ENCODE measurements at regions not wholly inside any gene's neighbourhood (a gene's known extent, or its start where the extent isn't known, plus 50 kb on each side); places are given as distances from the start of the nearest gene placed in this dataset.
"Not testable (repeated sequence)": the region's sequence is repeated elsewhere in the genome, so short reads cannot be mapped to it uniquely, and the experiment has no call there.

DNA sequence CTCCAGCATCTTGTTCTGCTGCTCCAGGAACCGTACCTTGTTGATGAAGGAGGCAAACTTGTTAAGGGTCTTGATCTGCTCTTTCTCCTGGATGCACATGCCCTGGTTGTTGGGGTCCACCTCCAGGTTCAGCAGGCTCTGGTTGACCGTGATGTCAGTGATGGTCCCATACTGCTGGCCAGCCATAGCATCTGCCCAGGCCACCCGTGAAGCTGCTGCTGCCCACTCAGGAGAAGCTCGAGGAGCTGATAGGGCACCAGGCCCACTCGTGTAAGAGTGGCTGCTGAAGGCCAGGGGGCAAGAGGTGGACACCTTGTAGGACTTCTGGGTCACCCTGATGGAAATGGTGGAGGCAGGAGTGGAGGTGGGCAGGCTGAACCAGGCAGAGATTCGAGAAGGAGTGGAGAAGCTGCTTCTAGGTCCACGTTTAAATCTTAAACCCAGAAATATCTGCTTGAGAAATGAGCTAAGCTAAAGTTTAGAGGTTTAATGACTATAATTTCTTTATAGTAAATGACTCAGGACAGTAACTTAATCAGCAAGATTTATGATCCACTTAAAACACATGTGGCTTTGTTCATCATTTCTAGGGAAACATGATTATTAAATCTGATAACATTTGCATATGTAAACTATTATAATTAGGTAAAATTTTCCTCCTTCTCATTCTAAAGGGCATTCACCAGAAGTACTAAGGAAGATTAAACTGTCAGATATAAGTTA, 358.7 kb upstream of the SETBP1 start:
- Mint-ChIP-seq H3K36me3 (no peaks in the 10 kb centered on the region), H3K4me1 (no peaks in the 10 kb centered on the region), H3K27ac (no peak overlapping the region), H3K4me3 (no peak overlapping the region), H3K27me3 (no peaks in the 10 kb centered on the region), H3K9me3 (no peaks in the 10 kb centered on the region)

DNA sequence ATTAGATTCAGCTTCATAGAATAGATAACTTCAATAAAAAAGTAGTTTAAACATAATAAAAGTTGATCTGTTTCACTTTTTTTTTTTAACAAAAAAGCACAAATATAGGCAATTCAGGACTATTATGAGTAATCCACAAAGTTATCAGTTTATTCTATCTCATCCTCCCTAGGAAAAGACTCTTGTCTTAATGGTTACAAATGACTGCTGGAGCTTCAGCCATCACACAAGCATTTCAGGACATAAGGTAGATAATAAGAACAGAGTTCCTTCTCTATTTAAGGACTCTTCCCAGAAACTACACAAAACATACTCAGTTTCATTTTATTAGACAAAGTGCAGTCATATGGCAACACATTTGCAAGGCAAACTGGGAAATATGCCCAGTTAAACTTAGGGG, 357.6 kb upstream of the SETBP1 start:
- Mint-ChIP-seq H3K4me1 (no peaks in the 10 kb centered on the region), H3K4me3 (no peak overlapping the region), H3K27me3 (no peaks in the 10 kb centered on the region), H3K36me3 (no peaks in the 10 kb centered on the region), H3K27ac (no peak overlapping the region), H3K9me3 (no peaks in the 10 kb centered on the region)

DNA sequence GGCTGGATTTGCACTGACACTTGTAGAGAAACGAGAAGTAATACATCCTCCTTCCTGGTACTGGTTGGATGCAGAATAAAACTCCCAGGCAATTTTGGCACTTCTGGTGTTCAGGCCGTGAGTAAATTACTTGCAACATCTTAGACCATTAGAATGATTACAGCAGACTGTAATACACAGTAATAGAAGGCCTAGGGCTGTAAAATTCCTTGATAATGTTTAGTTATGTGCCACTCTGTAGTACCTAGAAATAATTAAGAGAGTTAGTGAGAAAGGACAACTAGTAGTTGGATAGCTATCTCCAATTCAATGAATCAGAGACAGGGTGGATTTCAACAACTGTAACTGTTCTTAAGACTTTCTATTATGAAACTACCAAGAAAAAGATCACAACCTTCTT, 356.3 kb upstream of the SETBP1 start:
- no peak overlapping the region for H3K4me3 Mint-ChIP-seq
- no peak overlapping the region for H3K27ac Mint-ChIP-seq
- H3K9me3 Mint-ChIP-seq: no peaks in the 10 kb centered on the region
- no peaks in the 10 kb centered on the region for H3K36me3 Mint-ChIP-seq
- no peaks in the 10 kb centered on the region for H3K27me3 Mint-ChIP-seq
- no peaks in the 10 kb centered on the region for H3K4me1 Mint-ChIP-seq

DNA sequence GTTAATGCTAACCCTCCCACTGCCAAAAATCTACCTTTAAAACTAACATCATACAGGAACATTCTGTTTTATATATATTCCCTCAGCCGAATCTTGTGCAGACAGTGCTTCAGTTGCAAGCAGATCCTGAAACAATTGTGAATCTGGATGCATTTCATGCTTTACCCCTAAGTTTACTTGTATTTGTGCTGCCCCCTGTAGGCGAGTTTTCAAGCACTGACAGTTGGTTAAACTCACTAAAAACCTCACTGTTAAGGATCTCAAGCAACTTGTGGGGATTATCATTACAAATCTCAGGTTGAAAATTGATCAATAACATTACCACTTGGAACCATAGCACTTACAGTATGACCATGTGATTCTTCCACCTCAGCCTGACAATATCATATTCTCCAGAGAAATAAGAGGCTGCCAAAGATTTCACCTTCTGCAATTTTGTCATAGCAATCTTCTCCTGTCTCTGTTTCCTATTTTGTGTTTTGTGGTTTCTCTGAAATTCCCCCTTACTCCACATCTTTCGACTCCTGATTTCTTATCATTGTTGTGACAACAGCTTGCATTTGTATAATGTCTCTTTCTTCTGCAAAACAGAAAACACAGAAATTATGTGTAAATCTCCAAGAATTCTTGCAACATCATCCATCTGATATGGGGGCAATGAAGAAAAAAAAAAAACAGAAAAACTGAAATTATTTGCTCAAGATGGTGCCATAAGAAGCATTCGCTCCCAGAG, 354.6 kb upstream of the SETBP1 start:
- Mint-ChIP-seq H3K9me3 (peaks cover 0 to 5% (median 3%) of the 10 kb centered on the region in 3 donors), H3K27me3 (no peaks in the 10 kb centered on the region), H3K36me3 (no peaks in the 10 kb centered on the region), H3K4me3 (no peak overlapping the region), H3K4me1 (no peaks in the 10 kb centered on the region), H3K27ac (no peak overlapping the region)

DNA sequence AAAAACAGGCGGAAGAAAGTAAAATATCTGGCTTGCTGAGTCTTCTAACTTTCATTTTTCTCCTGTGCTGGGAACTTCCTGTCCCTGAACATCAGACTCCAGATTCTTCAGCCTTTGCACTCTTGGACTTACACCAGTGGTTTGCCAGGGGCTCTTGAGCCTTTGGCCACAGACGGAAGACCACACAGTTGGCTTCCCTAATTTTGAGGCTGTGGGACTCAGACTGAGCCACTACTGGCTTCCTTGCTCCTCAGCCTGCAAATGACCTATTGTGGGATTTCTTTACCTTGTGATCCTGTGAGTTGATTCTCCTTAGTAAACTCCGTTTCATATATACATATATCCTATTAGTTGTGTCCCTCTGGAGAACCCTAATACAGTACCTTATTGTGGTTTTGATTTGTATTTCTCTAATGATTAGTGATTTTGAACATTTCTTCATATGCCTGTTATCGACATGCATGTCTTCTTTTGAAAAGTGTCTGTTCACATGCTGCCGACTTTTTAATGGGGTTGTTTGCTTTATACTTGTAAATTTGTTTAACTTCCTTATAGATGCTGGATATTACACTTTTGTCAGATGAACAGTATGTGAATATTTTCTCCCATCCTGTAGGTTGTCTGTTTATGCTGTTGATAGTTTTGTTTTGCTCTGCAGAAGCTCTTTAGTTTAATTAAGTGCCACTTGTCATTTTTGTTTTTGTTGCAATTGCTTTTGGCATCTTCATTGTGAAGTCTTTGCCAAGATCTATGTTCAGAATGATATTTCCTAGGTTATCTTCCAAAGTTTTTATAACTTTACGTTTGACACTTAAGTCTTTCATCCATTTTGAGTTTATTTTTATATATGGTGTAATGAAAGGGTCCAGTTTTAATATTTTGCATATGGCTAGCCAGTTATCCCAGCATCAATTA, 348.8 kb upstream of the SETBP1 start:
- no peak overlapping the region for H3K4me3 Mint-ChIP-seq
- H3K27ac Mint-ChIP-seq: no peak overlapping the region
- H3K27me3 Mint-ChIP-seq: peaks cover 1% of the 10 kb centered on the region
- peaks cover 0 to 11% (median 5%) of the 10 kb centered on the region in 3 donors for H3K9me3 Mint-ChIP-seq
- H3K36me3 Mint-ChIP-seq: no peaks in the 10 kb centered on the region
- no peaks in the 10 kb centered on the region for H3K4me1 Mint-ChIP-seq

DNA sequence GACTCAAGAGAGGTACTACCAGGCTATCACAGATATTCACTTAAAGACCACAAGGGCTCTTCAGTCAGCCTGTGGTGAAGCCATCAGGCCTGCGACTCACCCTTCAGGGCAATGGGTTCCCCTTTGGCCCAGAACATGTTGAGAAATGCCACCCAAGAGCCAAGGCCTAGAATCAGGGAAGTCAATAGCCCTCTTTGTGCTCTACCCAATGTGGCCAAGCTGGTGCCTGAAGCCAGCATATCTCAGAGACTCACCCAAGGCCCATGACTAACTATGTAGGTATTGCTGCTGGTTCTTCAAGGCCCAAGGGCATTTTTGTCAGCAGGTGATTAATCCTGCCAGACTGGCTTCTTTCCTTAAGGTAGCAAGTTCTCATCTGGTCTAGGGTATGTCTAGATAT, 338.9 kb upstream of the SETBP1 start:
- H3K27ac Mint-ChIP-seq: no peak overlapping the region
- H3K9me3 Mint-ChIP-seq: peaks cover 1 to 18% (median 16%) of the 10 kb centered on the region in 3 donors
- H3K4me3 Mint-ChIP-seq: no peak overlapping the region
- peaks cover under 1% of the 10 kb centered on the region for H3K27me3 Mint-ChIP-seq
- peaks cover 0 to 5% (median 3%) of the 10 kb centered on the region in 3 donors for H3K4me1 Mint-ChIP-seq
- H3K36me3 Mint-ChIP-seq: peaks cover 4% of the 10 kb centered on the region

DNA sequence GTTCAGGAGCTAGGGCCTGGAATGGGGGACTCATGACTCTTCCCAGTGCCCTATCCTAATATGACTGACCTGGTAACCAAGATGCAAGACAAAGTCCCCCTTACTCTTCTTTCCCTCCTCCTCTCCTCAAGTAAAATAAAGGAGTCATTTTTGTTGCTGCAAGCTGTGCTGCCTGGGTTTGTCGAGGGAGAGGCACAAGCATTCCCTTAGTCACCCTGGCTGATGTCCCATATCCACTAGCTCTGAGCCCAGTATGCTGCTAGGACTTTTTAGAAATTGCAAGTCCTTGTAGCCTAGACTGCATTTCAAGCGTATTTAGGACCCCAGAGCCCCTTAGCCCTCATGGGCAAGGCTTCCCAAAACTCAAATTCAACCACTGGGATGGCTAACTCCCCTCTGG, 338.5 kb upstream of the SETBP1 start:
- H3K27ac Mint-ChIP-seq: no peak overlapping the region
- peaks cover 4% of the 10 kb centered on the region for H3K36me3 Mint-ChIP-seq
- H3K9me3 Mint-ChIP-seq: peaks cover 1 to 18% (median 14%) of the 10 kb centered on the region in 3 donors
- H3K4me3 Mint-ChIP-seq: no peak overlapping the region
- H3K4me1 Mint-ChIP-seq: peaks cover 0 to 5% (median 3%) of the 10 kb centered on the region in 3 donors
- no peaks in the 10 kb centered on the region for H3K27me3 Mint-ChIP-seq

DNA sequence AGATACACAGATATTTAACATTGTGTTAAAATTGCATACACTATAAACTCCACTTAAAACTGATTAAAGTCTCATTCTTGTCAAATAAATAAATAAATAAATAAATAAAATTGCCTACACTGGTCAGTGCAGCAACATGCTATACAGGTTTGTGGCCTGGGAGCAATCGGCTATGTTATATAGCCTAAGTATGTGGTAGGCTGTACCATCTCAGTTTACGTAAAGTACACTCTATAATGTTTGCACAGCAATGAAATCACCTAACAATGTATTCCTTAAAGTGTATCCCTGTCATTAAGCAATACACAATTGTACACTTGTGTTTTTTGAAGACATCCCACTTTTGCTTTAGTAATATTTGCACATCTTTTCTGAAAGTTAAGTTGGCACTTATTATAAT, 337.7 kb upstream of the SETBP1 start:
- H3K9me3 Mint-ChIP-seq: peaks cover 1 to 18% (median 7%) of the 10 kb centered on the region in 3 donors
- H3K4me3 Mint-ChIP-seq: no peak overlapping the region
- peaks cover 0 to 5% (median 3%) of the 10 kb centered on the region in 3 donors for H3K4me1 Mint-ChIP-seq
- H3K36me3 Mint-ChIP-seq: peaks cover 4% of the 10 kb centered on the region
- no peaks in the 10 kb centered on the region for H3K27me3 Mint-ChIP-seq
- H3K27ac Mint-ChIP-seq: no peak overlapping the region

DNA sequence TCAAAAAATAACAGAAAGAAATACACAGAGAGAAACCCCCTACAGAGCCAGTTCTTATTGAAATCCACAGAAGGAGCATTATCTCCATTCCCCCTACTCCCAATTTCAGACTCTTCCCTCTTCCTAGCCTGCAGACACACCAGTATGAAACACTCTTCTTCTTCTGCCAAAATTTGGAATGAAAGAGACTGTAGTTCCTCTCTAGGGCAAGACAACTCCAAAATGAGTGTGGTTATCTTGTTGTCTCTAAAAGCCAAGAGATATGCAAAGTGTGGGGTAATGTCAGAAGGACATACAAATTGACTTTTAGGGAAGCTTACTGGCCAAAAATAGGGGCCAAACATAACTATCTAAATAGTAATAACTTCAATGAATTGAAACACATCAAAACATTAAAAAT, 337.1 kb upstream of the SETBP1 start:
- Mint-ChIP-seq H3K4me1 (peaks cover 0 to 5% (median 3%) of the 10 kb centered on the region in 3 donors), H3K27ac (no peak overlapping the region), H3K9me3 (peaks cover under 1 to 14% (median 1%) of the 10 kb centered on the region in 3 donors), H3K27me3 (no peaks in the 10 kb centered on the region), H3K36me3 (no peaks in the 10 kb centered on the region), H3K4me3 (no peak overlapping the region)

DNA sequence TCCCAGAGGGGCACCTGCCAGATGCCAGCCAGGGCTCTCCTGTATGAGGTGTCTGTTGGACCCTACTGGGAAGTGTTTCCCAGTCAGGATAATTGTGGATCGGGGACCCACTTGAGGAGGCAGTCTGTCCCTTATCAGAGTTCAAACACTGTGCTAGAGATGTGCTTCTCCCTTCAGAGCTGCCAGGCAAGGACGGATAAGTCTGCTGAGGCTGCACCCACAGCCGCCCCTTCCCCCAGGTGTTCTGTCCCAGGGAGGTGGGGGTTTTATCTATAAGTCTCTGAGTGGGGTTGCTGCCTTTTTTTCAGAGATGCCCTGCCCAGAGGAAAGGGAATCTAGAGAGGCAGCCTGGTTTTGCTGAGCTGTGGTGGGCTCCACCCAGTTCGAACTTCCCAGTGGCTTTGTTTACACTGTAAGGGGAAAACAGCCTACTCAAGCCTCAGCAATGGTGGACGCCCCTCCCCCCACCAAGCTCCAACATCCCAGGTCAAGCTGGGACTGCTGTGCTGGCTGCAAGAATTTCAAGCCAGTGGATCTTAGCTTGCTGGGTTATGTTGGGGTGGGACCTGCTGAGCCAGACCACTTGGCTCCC, 324.0 kb upstream of the SETBP1 start:
- Mint-ChIP-seq H3K9me3 (peaks cover 5 to 11% (median 8%) of the 10 kb centered on the region in 3 donors), H3K4me3 (no peak overlapping the region), H3K27ac (no peak overlapping the region), H3K4me1 (peaks cover 7 to 10% (median 9%) of the 10 kb centered on the region in 3 donors), H3K36me3 (peaks cover 4% of the 10 kb centered on the region), H3K27me3 (peaks cover 1% of the 10 kb centered on the region)

DNA sequence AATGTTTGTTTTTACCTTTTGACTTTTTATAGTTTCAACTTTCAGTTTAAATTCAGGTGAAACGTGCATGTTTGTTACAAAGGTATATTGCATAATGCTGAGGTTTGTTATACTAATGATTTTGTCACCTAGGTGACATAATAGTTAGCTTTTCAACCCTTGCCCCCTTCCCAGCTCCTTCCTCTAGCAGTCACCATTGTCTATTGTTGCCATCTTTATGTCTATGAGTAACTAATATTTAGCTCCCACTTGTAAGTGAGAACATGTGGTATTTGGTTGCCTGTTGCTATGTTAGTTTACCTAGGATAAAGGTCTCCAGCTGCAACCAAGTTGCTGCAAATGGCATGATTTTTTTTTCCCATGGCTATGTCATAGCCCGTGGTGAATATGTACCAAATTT, 322.3 kb upstream of the SETBP1 start:
- Mint-ChIP-seq H3K27ac (no peak overlapping the region), H3K4me1 (peaks cover 7 to 10% (median 9%) of the 10 kb centered on the region in 3 donors), H3K36me3 (peaks cover 4% of the 10 kb centered on the region), H3K9me3 (peaks cover 5 to 11% (median 5%) of the 10 kb centered on the region in 3 donors), H3K27me3 (no peaks in the 10 kb centered on the region), H3K4me3 (no peak overlapping the region)

DNA sequence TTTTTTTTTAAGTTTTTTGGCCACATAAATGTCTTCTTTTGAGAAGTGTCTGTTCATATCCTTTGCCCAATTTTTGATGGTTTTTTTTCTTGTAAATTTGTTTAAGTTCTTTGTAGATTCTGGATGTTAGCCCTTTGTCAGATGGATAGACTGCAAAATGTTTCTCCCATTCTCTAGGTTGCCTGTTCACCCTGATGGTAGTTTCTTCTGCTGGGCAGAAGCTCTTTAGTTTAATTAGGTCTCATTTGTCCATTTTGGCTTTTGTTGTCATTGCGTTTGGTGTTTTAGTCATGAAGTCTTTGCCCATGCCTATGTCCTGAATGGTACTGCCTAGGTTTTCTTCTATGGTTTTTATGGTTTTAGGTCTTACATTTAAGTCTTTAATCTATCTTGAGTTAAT, 320.9 kb upstream of the SETBP1 start:
- H3K9me3 Mint-ChIP-seq: peaks cover 5 to 11% (median 5%) of the 10 kb centered on the region in 3 donors
- H3K27ac Mint-ChIP-seq: peak overlapping the region in 1 of 3 donors; percentile 72
- not testable (repeated sequence) for H3K27me3 Mint-ChIP-seq, H3K4me3 Mint-ChIP-seq, H3K4me1 Mint-ChIP-seq, H3K36me3 Mint-ChIP-seq

DNA sequence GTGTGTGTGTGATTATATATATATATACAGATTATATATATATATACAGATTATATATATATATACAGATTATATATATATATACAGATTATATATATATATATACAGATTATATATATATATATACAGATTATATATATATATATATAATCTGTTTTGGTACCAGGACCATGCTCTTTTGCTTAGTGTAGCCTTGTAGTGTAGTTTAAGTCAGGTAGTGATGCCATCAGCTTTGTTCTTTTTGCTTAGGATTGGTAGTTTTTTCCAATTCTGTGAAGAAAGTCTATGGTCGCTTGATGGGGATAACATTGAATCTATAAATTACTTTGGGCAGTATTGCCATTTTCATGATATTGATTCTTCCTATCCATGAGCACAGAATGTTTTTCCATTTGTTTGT, 318.5 kb upstream of the SETBP1 start:
- not testable (repeated sequence) for H3K9me3 Mint-ChIP-seq, H3K36me3 Mint-ChIP-seq, H3K27me3 Mint-ChIP-seq, H3K4me1 Mint-ChIP-seq, H3K4me3 Mint-ChIP-seq, H3K27ac Mint-ChIP-seq

DNA sequence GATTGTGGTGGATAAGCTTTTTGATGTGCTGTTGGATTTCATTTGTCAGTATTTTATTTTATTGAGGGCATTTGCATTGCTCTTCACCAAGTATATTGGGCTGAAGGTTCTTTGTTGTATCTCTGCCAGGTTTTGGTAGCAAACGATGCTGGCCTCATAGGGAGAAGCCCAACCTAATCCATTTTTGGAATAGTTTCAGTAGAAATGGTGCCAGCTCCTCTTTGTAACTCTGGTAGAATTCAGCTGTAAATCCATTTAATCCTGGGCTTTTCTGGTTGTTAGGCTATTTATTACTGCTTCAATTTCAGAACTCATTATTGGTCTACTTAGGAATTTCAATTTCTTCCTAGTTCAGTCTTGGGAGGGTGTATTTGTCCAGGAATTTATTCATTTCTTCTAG, 309.8 kb upstream of the SETBP1 start:
- Mint-ChIP-seq H3K36me3 (peaks cover 2% of the 10 kb centered on the region), H3K9me3 (peaks cover 11 to 23% (median 17%) of the 10 kb centered on the region in 3 donors), H3K4me3 (no peak overlapping the region), H3K27ac (no peak overlapping the region), H3K27me3 (no peaks in the 10 kb centered on the region), H3K4me1 (no peaks in the 10 kb centered on the region)

DNA sequence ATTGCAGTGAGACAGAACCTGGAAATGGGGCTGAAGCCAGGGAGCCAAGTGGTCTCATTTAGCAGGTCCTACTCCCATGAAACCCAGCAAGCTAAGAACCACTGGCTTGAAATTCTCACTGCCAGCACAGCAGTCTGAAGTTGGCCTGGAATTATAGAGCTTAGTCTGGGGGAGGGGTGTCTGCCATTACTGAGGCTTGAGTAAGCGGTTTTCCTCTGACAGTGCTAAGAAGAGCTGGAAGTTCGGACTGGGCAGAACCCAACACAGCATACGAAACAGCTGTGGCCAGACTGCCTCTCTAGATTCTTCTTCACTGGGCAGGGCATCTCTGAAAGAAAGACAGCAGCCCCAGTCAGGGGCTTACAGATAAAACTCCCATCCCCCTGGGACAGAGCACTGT, 305.7 kb upstream of the SETBP1 start:
- peaks cover 11 to 26% (median 21%) of the 10 kb centered on the region in 3 donors for H3K9me3 Mint-ChIP-seq

More for the DNA sequence above, 305.7 kb upstream of the SETBP1 start:
- Mint-ChIP-seq H3K36me3 (peaks cover 3% of the 10 kb centered on the region), H3K27me3 (no peaks in the 10 kb centered on the region), H3K4me3 (no peak overlapping the region), H3K27ac (no peak overlapping the region), H3K4me1 (no peaks in the 10 kb centered on the region)
